Loucy (cell line): ENCODE measurements at regions not wholly inside any gene's neighbourhood (a gene's known extent, or its start where the extent isn't known, plus 50 kb on each side); places are given as distances from the start of the nearest gene placed in this dataset.

Experiments
- EZH2phosphoT487 ChIP-seq: fragments of 200-600 bp; IDR thresholded peaks from 2 replicates; pipeline ENCODE4 v1.6.1; 2018; ENCODE audit warnings: antibody characterized with exemption, mild to moderate bottlenecking, moderate library complexity, borderline replicate concordance
- TF ChIP-seq, protein P1 (sequence below): fragments of 200-600 bp; sonication (generic); conservative IDR thresholded peaks from 2 replicates; pipeline ENCODE4 v1.5.1; 2014; ENCODE audit warnings: mild to moderate bottlenecking, antibody characterized with exemption, low read length

DNA sequence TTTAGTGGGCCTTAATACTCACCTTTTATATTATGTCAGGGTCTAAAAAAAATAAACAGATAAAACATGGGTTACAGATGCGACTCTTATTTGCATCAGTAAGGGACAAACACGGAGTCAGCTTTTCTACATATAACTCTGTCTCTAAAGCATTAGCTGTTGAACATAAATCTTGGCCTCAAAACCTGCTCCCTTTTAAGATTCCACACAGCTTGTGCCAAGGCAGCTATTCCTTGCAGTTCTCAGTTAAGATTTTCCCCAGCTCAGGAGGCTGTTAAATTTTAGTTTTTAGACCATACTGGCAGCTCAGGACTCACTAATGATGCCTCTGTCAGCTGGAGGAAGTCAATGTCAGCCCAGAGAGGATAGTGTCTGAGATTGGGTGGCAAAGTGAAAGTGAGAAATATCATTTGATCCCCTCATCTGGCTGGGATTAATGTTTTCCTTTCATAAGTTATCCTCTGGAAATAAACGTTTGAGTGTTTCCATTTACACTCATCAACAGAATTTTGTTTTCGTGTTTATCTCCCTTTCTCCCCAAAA, 287.5 kb downstream of the ELAVL2 start:
- no peak for TF ChIP-seq EZH2phosphoT487
- TF ChIP-seq, protein P1, sequence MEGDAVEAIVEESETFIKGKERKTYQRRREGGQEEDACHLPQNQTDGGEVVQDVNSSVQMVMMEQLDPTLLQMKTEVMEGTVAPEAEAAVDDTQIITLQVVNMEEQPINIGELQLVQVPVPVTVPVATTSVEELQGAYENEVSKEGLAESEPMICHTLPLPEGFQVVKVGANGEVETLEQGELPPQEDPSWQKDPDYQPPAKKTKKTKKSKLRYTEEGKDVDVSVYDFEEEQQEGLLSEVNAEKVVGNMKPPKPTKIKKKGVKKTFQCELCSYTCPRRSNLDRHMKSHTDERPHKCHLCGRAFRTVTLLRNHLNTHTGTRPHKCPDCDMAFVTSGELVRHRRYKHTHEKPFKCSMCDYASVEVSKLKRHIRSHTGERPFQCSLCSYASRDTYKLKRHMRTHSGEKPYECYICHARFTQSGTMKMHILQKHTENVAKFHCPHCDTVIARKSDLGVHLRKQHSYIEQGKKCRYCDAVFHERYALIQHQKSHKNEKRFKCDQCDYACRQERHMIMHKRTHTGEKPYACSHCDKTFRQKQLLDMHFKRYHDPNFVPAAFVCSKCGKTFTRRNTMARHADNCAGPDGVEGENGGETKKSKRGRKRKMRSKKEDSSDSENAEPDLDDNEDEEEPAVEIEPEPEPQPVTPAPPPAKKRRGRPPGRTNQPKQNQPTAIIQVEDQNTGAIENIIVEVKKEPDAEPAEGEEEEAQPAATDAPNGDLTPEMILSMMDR = no peak
